ENCODE measurements at regions not wholly inside any gene's neighbourhood (a gene's known extent, or its start where the extent isn't known, plus 50 kb on each side); places are given as distances from the start of the nearest gene placed in this dataset.

DNA sequence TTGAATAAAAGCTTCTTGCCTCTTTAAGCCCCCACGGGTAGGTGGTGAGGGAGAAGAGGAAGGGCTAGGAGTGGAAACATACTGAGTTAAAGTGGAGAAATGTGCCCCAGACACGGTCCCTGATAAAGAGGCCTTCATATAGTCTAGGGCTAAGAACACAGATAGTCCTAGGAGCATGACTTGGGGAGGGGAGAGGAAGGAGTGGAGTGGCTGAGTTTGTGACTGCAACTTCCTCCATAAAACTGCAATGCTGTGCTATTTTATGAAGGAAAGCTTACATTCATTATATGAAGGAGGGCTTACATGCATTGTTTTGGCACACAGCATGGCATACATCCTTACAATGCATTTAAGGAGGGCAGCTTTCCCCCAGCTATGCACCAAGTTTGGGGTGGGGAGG is 1129.4 kb upstream of the LRRTM3 start:
- TF ChIP-seq, protein P1, sequence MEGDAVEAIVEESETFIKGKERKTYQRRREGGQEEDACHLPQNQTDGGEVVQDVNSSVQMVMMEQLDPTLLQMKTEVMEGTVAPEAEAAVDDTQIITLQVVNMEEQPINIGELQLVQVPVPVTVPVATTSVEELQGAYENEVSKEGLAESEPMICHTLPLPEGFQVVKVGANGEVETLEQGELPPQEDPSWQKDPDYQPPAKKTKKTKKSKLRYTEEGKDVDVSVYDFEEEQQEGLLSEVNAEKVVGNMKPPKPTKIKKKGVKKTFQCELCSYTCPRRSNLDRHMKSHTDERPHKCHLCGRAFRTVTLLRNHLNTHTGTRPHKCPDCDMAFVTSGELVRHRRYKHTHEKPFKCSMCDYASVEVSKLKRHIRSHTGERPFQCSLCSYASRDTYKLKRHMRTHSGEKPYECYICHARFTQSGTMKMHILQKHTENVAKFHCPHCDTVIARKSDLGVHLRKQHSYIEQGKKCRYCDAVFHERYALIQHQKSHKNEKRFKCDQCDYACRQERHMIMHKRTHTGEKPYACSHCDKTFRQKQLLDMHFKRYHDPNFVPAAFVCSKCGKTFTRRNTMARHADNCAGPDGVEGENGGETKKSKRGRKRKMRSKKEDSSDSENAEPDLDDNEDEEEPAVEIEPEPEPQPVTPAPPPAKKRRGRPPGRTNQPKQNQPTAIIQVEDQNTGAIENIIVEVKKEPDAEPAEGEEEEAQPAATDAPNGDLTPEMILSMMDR (IDR thresholded peaks at IDR 0.05; ENCODE audit: low read length): no peak
- TF ChIP-seq EZH2phosphoT487 (IDR thresholded peaks at IDR 0.05; ENCODE audit: low read length): no peak

Measured in MM.1S (cell line).